ENCODE measurements at regions not wholly inside any gene's neighbourhood (a gene's known extent, or its start where the extent isn't known, plus 50 kb on each side); places are given as distances from the start of the nearest gene placed in this dataset.

DNA sequence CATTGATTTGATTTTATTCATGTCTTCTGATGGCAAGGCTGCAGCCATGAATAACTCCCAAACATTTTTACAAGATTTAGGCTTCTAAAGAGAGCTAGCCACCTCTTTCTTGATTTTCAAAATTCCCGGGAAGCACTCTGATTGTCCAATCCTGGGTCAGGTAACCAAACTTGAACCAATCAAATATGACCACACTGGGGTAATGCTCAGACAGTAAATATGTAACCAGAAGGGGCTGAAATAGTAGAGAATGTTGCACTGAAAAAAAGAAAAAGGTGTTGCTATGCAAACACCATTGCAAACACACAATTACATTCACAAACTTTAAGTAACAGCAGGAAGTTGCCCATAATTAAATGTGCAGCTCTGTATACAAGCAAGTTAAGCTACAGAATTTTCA is 112.9 kb upstream of the IQCM start:
- DNase-seq (ENCODE audit: low spot score) = no peak

DNA sequence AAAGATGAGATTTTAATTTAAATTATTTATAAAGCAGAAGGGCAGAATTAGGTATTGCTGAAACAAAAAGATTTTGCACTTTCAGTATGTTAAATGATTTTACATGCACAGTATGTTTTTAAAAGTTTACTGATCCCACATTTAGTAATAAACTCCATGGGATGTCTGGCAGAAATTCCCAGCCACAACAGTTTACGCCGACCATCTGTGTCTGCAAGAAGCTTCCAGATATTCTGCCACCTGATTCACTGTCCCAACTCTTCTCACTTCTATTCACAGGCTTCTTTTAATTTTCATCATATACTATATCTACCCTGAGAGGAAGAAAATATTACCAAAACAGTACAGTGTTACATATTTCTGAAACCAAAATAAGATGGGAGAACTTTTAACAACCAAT is 115.8 kb upstream of the IQCM start:
- DNase-seq (ENCODE audit: low spot score) = no peak

GRCh38 chr4:149932188-149932587 is 116.5 kb upstream of the IQCM start:
- no peak for DNase-seq (ENCODE audit: low spot score)

- no peak for DNase-seq (ENCODE audit: low spot score)
These were observed 117.5 kb upstream of the IQCM start for GRCh38 chr4:149933120-149933519.

DNA sequence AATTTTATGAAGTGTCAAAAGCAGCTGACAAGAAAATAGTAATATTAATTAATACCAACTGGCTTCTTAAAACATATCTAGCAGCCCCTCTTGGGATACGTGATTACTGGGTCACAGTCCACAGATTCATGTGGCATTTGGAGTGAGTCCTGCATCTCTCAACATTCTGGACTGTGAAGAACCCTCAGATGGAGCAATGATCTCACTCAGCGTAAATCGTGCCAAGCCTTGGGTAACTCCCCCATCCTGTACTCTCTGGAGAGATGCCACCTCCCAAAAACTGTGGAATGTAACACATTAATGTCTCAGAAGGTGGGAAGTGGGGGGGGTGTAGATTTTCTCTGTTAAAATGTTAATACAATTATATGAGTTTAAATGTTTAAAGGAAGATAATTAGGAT is 118.2 kb upstream of the IQCM start:
- DNase-seq (ENCODE audit: low spot score) = peak; percentile 68

GRCh38 chr4:149949381-149949780 is 128.9 kb upstream of the DCLK2 start:
- DNase-seq (ENCODE audit: low spot score) = no peak

DNA sequence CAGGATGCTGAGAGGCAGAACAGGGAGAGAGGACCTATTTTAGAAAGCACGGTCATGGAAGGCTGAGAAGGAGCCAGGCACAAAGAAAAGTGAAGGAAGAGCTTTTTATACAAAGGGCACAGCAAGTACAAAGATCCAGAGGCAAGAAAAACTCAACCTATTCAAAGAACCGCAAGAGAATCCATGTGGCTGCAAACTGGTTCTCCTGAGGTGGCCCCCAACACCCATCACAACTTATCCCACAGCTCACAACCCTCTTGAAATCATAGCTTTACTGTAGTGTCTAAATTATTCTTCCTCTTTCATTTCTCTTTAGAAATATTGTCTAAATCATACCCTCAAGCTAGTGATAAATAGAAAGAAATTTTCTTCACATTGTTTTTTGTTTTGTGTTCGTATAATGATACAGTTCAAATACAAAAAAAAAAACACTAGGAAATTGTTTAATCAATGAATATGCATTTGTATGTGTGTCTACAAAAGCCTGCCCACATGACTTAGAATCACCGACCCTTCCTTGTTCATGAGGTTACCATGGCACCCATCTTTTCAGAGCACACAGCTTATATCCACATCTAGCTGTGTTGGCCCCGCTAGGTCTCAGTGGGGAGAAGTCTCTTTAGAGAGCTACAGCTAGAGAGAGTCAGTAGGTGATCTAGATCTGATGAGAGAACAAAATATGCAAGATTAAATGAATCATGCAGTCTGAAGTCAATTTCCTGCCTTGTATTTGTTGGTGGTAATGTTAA is 126.9 kb upstream of the DCLK2 start:
- DNase-seq (ENCODE audit: low spot score) = no peak

DNA sequence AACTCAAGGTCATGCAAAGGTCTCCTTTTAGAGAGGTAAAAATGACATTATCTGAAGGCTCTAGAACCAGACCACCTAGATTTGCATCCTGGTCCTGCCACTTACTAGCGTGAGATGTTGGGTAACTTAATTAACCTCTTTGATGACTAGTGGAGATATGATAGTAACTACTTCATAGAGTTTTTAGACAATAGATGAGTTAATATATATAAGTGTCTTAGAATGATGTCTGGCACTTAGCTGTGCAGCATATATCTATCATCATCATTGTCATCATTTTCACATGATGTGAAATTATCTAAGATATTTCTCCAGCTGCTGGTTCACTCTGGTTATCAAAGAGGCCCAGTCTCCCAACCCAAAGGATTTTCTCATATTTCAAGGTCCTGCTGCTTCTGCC is 126.1 kb upstream of the DCLK2 start:
- no peak for DNase-seq (ENCODE audit: low spot score)

DNA sequence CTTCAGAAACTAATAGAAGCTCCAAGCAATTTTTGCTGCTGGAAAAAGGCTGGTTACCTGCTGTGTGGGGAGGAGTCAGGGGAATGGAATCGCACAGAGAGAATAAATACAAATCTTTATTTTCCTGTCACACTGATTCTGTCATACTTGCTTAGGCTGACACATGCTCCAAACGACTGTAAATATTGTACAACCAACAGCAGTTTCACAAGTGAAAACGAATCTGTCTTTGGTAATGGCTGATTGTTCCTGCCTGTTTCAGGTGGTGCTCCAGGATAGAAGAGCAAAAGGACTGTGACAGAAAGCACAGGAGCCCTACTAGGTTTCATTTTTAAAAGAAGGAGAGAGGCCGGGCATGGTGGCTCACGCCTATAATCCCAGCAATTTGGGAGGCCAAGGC is 125.5 kb upstream of the DCLK2 start:
- no peak for DNase-seq (ENCODE audit: low spot score)

GRCh38 chr4:149955780-149956390 is 122.4 kb upstream of the DCLK2 start:
- no peak for DNase-seq (ENCODE audit: low spot score)

- DNase-seq (ENCODE audit: low spot score) = no peak
These were observed 121.6 kb upstream of the DCLK2 start for GRCh38 chr4:149956678-149957077.

DNA sequence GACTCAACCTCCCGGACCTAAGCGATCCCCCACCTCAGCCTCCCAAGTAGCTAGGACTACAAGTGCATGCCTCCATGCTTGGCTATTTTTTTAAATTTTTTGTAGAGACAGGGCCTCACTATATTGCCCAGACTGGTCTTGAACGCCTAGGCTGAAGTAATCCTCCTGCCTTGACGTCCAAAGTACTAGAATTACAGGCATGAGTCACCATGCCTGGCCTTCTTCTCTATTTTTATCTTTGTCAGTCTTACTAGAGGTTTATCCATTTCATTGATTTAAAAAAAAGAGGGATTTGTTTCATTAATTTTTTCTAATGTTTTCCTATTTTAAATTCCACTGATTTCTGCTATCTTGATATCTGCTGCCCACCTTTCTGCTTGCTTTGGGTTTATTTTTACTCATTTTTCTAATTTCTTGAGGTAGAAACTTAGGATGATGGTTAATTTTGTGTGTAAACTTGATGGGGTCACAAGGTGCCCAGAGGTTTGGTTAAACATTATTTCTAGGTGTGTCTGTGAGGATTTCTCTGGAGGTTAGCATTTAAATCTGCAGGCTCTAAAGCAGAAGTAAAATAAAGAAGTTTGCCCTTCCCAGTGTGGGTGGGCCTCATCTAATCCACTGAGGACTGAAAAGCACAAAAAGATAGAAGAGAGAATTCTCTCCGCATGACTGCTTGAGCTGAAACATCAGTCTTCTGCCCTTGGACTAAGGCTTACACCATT is 116.2 kb upstream of the DCLK2 start:
- peak; percentile 20 for DNase-seq (ENCODE audit: low spot score)

DNA sequence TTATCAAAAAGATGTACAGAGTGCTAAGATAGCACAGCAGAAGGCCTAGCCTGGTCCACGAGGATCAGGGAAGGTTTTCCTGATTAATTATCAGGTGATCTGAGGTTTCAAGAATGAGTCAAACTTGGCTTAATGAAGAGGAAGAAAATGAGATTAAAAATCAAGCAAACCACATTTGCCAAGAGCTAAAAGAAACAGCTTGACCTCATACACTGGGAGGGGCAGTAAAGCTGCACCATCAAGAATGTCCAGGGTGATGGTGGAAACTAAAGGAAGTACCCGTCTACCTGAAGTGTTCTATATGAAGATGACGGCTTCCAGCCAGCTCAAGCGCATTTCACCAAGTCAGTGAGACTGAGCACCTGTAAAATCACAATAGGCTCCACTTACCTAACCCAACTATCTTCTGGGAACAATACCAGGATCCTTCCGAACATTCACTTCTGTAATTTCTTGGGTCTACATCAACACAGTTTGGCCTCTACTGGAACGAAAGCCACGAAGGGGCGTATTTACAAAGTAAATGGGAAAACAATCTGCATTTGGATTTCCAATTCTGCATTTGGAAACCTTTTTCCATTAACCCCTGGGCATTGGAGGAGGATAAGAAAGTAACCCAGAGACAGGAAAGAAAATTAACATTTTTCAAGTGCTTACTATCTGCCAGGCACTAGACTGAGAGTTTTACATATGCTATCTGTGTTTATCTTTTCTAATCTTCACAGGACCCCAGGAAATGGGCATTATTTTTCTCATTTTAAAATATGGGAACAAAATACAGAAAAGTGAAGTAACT is 114.0 kb upstream of the DCLK2 start:
- DNase-seq (ENCODE audit: low spot score) = no peak

GRCh38 chr4:149965206-149965605 is 113.0 kb upstream of the DCLK2 start:
- no peak for DNase-seq (ENCODE audit: low spot score)

DNA sequence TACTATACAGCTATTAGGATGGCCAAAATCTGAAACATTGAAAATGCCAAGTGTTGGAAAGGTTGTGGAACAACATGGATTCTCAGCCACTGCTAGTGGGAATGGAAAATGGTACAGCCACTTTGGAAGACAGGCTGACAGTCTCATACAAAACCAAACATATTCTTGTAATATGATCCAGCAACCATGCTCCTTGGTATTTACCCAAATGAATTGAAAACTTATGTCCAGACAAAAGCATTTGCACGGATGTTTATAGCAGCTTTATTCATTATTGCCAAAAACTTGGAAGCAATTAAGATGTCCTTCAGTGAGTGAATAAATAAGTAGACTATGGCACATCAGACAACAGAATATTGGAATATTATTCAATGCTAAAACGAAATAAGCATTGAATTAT is 105.8 kb upstream of the DCLK2 start:
- DNase-seq (ENCODE audit: low spot score) = no peak

DNA sequence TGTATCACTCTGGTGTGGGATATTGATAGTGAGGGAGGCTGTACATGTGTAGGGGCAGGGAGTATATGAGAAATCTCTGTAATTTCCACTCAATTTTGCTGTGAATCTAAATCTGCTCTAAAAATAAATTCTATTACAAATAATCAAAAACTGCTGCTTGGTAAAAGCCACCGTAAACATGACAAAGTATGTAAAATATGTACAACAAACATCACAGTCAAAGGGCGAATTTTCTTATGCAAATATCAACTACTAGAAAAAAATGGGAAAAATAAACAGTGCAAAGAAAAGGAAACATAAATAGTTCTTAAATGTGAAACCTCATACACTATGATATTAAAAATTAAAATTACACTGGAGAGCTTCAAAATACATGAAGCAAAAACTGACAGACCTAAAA is 105.1 kb upstream of the DCLK2 start:
- no peak for DNase-seq (ENCODE audit: low spot score)

DNA sequence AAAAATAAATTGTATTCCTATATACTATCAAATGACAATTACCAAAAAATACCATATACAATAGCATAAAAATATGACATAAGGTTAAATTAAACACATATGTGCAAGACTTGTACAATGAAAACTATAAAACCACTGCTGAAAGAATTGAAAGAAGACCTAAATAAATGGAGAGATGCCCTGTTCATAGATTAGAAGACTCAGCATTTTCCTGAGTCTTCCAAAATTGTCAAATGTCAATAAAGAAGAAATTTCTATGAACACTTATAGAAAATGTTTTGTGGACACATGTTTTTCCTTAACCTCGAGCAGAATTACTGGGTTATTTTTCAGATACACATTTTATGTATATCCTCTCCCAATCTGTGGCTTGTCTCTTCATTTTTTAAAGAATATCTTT is 103.1 kb upstream of the DCLK2 start:
- no peak for DNase-seq (ENCODE audit: low spot score)

- DNase-seq (ENCODE audit: low spot score) = peak; percentile 22
These were observed 98.0 kb upstream of the DCLK2 start for GRCh38 chr4:149980121-149980682.

- DNase-seq (ENCODE audit: low spot score) = peak; percentile 71
These were observed 97.3 kb upstream of the DCLK2 start for GRCh38 chr4:149980941-149981340.

GRCh38 chr4:149983401-149983800 is 94.8 kb upstream of the DCLK2 start:
- DNase-seq (ENCODE audit: low spot score) = no peak

DNA sequence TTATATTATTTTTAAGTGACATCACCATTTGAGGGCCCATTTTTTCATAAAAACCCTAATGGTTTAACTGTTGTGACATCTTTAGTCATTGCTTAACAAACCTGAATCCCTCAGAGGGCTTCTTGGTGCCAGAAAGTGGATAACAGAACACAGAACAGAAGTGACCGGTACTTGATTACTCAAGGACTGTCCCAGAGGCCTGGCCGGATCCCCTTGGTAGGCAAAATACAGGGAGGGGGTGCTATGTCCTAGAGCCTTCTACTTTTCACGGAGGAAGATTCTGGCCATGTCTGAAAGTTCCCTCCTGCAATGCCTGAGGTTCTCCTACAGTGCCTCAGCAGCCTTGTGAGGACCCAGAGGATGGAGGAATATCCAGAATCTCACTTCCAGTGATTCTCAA is 94.3 kb upstream of the DCLK2 start:
- DNase-seq (ENCODE audit: low spot score) = no peak

- no peak for DNase-seq (ENCODE audit: low spot score)
These were observed 92.3 kb upstream of the DCLK2 start for GRCh38 chr4:149985981-149986380.

All from AG20443 (cell line).